ENCODE measurements at regions not wholly inside any gene's neighbourhood (a gene's known extent, or its start where the extent isn't known, plus 50 kb on each side); places are given as distances from the start of the nearest gene placed in this dataset.

GRCh38 chrX:121150217-121150616, 102.8 kb downstream of the GLUD2 start:
- H3K27ac ChIP-seq = no peak overlapping the region
- no peak for TF ChIP-seq CTCF (IDR thresholded peaks at IDR 0.05)
- no peak for DNase-seq (ENCODE audit: low spot score)
- H3K4me3 ChIP-seq = no peak overlapping the region

- H3K4me3 ChIP-seq = no peak overlapping the region
- H3K27ac ChIP-seq = no peak overlapping the region
- no peak for TF ChIP-seq CTCF (IDR thresholded peaks at IDR 0.05)
- no peak for DNase-seq (ENCODE audit: low spot score)
Measured at GRCh38 chrX:121151293-121151692, 103.9 kb downstream of the GLUD2 start.

- Histone ChIP-seq H3K4me3 (no peak overlapping the region), H3K27ac (no peak overlapping the region)
- no peak for TF ChIP-seq CTCF (IDR thresholded peaks at IDR 0.05)
- DNase-seq (ENCODE audit: low spot score) = no peak
Measured at GRCh38 chrX:121154858-121155404, 107.5 kb downstream of the GLUD2 start.

- Histone ChIP-seq H3K4me3 (no peak overlapping the region), H3K27ac (no peak overlapping the region)
- no peak for TF ChIP-seq CTCF (IDR thresholded peaks at IDR 0.05)
- DNase-seq (ENCODE audit: low spot score) = no peak
Measured at GRCh38 chrX:121160987-121161386, 113.6 kb downstream of the GLUD2 start.

GRCh38 chrX:121161501-121161933, 114.1 kb downstream of the GLUD2 start:
- Histone ChIP-seq H3K4me3 (no peak overlapping the region), H3K27ac (no peak overlapping the region)
- TF ChIP-seq CTCF (IDR thresholded peaks at IDR 0.05) = no peak
- DNase-seq (ENCODE audit: low spot score) = no peak

- no peak overlapping the region for H3K27ac ChIP-seq
Measured at GRCh38 chrX:121163443-121163842, 116.0 kb downstream of the GLUD2 start.

More at GRCh38 chrX:121163443-121163842, 116.0 kb downstream of the GLUD2 start:
- no peak overlapping the region for H3K4me3 ChIP-seq
- TF ChIP-seq CTCF (IDR thresholded peaks at IDR 0.05) = no peak
- DNase-seq (ENCODE audit: low spot score) = no peak

Measured in coronary artery (tissue), 2 donors.